DND-41 (cell line): ENCODE measurements at regions not wholly inside any gene's neighbourhood (a gene's known extent, or its start where the extent isn't known, plus 50 kb on each side); places are given as distances from the start of the nearest gene placed in this dataset.

Experiments
- ATAC-seq: fragments of 200-7000 bp; cut with Tn5 transposase; 3 replicates; pipeline ENCODE4 v1.9.1; 2021; ENCODE audit warnings: low read depth; ENCODE audit not compliant: insufficient read depth
- DNase-seq: peaks from one replicate; pipeline ENCODE4 v3.0.0-alpha.2; 2020
- H2AFZ ChIP-seq: 2 replicates; pipeline ENCODE4 v1.6.0; 2012; ENCODE audit warnings: low read depth, low read length
- H3K27ac ChIP-seq: 2 replicates; pipeline ENCODE4 v1.5.1; 2012; ENCODE audit warnings: low read length, inconsistent platforms
- H3K27me3 ChIP-seq: fragments of 200-600 bp; sonication (generic); 2 replicates; pipeline ENCODE4 v1.6.0; 2012; ENCODE audit warnings: low read length, mild to moderate bottlenecking, inconsistent platforms; ENCODE audit not compliant: insufficient read depth, poor library complexity
- H3K36me3 ChIP-seq: 2 replicates; pipeline ENCODE4 v1.5.1; 2012; ENCODE audit warnings: low read length, inconsistent platforms; ENCODE audit not compliant: insufficient read depth
- H3K4me1 ChIP-seq: 2 replicates; pipeline ENCODE4 v1.5.1; 2012; ENCODE audit warnings: mild to moderate bottlenecking, low read length; ENCODE audit not compliant: insufficient read depth
- H3K4me2 ChIP-seq: 2 replicates; pipeline ENCODE4 v1.6.0; 2012; ENCODE audit warnings: mild to moderate bottlenecking, moderate library complexity, low read length, inconsistent platforms; ENCODE audit not compliant: insufficient read depth
- H3K4me3 ChIP-seq, 2 experiments: fragments of 200-600 bp in 1 of 2; shearing (Covaris generic) in 1 of 2; 2 replicates each; pipeline ENCODE4 v1.5.1; 2012 to 2016; ENCODE audit warnings: inconsistent platforms in 2 of 2, low read length in 2 of 2, mild to moderate bottlenecking in 2 of 2, low read depth in 1 of 2, moderate library complexity in 1 of 2
- H3K79me2 ChIP-seq: 2 replicates; pipeline ENCODE4 v1.6.0; 2012; ENCODE audit warnings: low read length, inconsistent platforms; ENCODE audit not compliant: insufficient read depth
- H3K9ac ChIP-seq: 2 replicates; pipeline ENCODE4 v1.6.0; 2012; ENCODE audit warnings: low read depth, mild to moderate bottlenecking, inconsistent platforms, low read length, moderate library complexity
- H3K9me3 ChIP-seq: 2 replicates; pipeline ENCODE4 v1.5.1; 2012; ENCODE audit warnings: low read length, moderate library complexity, mild to moderate bottlenecking, inconsistent platforms; ENCODE audit not compliant: insufficient read depth, severe bottlenecking
- H4K20me1 ChIP-seq: 2 replicates; pipeline ENCODE4 v1.6.0; 2012; ENCODE audit warnings: low read length; ENCODE audit not compliant: insufficient read depth
- CTCF ChIP-seq: IDR thresholded peaks from 2 replicates; pipeline ENCODE4 v1.5.1; 2012; ENCODE audit warnings: borderline replicate concordance, low read length, moderate library complexity, mild to moderate bottlenecking; ENCODE audit not compliant: poor library complexity, severe bottlenecking; ENCODE audit errors: extremely low read depth
- EZH2 ChIP-seq: IDR thresholded peaks from 3 replicates; pipeline ENCODE4 v1.6.1; 2012; ENCODE audit warnings: borderline replicate concordance, low read depth, mild to moderate bottlenecking, moderate library complexity, low read length, inconsistent platforms; ENCODE audit not compliant: severe bottlenecking

GRCh38 chr18:6653880-6654279 lies 75.6 kb upstream of the ARHGAP28 start:
- DNase-seq (no peak), ATAC-seq (no peak)
- Histone ChIP-seq H3K27ac (no peak overlapping the region), H3K9ac (no peak overlapping the region), H3K79me2 (no peaks in the 10 kb centered on the region), H4K20me1 (no peaks in the 10 kb centered on the region), H2AFZ (no peak overlapping the region), H3K36me3 (no peaks in the 10 kb centered on the region), H3K4me2 (no peak overlapping the region), H3K4me1 (no peaks in the 10 kb centered on the region), H3K27me3 (no peaks in the 10 kb centered on the region), H3K4me3 (no peak overlapping the region), H3K9me3 (no peaks in the 10 kb centered on the region)
- TF ChIP-seq CTCF (no peak), EZH2 (no peak)

GRCh38 chr18:6659963-6660725 lies 69.4 kb upstream of the ARHGAP28 start:
- ATAC-seq (no peak), DNase-seq (no peak)
- Histone ChIP-seq H3K4me2 (no peak overlapping the region), H3K9ac (no peak overlapping the region), H3K27ac (no peak overlapping the region), H3K4me3 (no peak overlapping the region), H3K4me1 (no peaks in the 10 kb centered on the region), H2AFZ (no peak overlapping the region), H3K36me3 (no peaks in the 10 kb centered on the region), H3K27me3 (no peaks in the 10 kb centered on the region), H3K9me3 (no peaks in the 10 kb centered on the region), H4K20me1 (no peaks in the 10 kb centered on the region), H3K79me2 (no peaks in the 10 kb centered on the region)
- TF ChIP-seq EZH2: no peak

- H4K20me1 ChIP-seq: no peaks in the 10 kb centered on the region
- no peak overlapping the region for H3K4me3 ChIP-seq
- no peaks in the 10 kb centered on the region for H3K79me2 ChIP-seq
- H3K4me2 ChIP-seq: no peak overlapping the region
- TF ChIP-seq CTCF: no peak
- no peak for TF ChIP-seq EZH2
- H2AFZ ChIP-seq: no peak overlapping the region
- H3K4me1 ChIP-seq: no peaks in the 10 kb centered on the region
- no peaks in the 10 kb centered on the region for H3K36me3 ChIP-seq
- H3K9me3 ChIP-seq: no peaks in the 10 kb centered on the region
- ATAC-seq: no peak
- no peaks in the 10 kb centered on the region for H3K27me3 ChIP-seq
- no peak overlapping the region for H3K27ac ChIP-seq
- H3K9ac ChIP-seq: no peak overlapping the region
- DNase-seq: no peak
These were observed 67.7 kb upstream of the ARHGAP28 start for GRCh38 chr18:6661692-6662415.

- H3K27me3 ChIP-seq: no peaks in the 10 kb centered on the region
- DNase-seq: no peak
- no peak overlapping the region for H3K27ac ChIP-seq
- no peak overlapping the region for H3K9ac ChIP-seq
- no peaks in the 10 kb centered on the region for H3K36me3 ChIP-seq
- no peaks in the 10 kb centered on the region for H4K20me1 ChIP-seq
- H3K4me1 ChIP-seq: no peaks in the 10 kb centered on the region
- no peak overlapping the region for H3K4me3 ChIP-seq
- H3K9me3 ChIP-seq: no peaks in the 10 kb centered on the region
- ATAC-seq: no peak
- no peak overlapping the region for H2AFZ ChIP-seq
- no peak overlapping the region for H3K4me2 ChIP-seq
- no peak for TF ChIP-seq EZH2
- no peak for TF ChIP-seq CTCF
- no peaks in the 10 kb centered on the region for H3K79me2 ChIP-seq
These were observed 63.4 kb upstream of the ARHGAP28 start for GRCh38 chr18:6666012-6666685.
